Upper lobe of left lung (tissue), 6 donors: ENCODE measurements at regions not wholly inside any gene's neighbourhood (a gene's known extent, or its start where the extent isn't known, plus 50 kb on each side); places are given as distances from the start of the nearest gene placed in this dataset.

Experiments used
- ATAC-seq, 2 donors: fragments of 200-7000 bp; cut with Tn5 transposase; one replicate each; pipeline ENCODE4 v1.9.1; 2022; ENCODE audit warnings: mild to moderate bottlenecking in 2 of 2, moderate library complexity in 2 of 2; ENCODE audit not compliant: low FRiP score in 2 of 2
- DNase-seq, 2 donors: peaks; one replicate each; pipeline ENCODE4 v3.0.0-alpha.2; 2019 to 2020
- H3K27ac ChIP-seq, 4 donors: fragments of 200-600 bp; sonication (generic); one replicate each; pipeline ENCODE4 v1.5.1; 2016 to 2019
- H3K27me3 ChIP-seq, 4 donors: fragments of 200-600 bp; sonication (generic); one replicate each; pipeline ENCODE4 v1.5.1; 2017 to 2019
- H3K36me3 ChIP-seq, 4 donors: fragments of 200-600 bp; sonication (generic); one replicate each; pipeline ENCODE4 v1.5.1; 2016 to 2019
- H3K4me1 ChIP-seq, 4 donors: fragments of 200-600 bp; sonication (generic); one replicate each; pipeline ENCODE4 v1.5.1; 2018 to 2019
- H3K4me3 ChIP-seq, 4 donors: fragments of 200-600 bp; sonication (generic); one replicate each; pipeline ENCODE4 v1.5.1; 2017 to 2019; ENCODE audit warnings: mild to moderate bottlenecking in 2 of 4, moderate library complexity in 1 of 4
- H3K9me3 ChIP-seq, 4 donors: fragments of 200-600 bp; sonication (generic); one replicate each; pipeline ENCODE4 v1.5.1; 2018 to 2019
- CTCF ChIP-seq, 6 experiments: fragments of 450-650 bp in 4 of 6; fragments of 200-600 bp in 2 of 6; sonication (generic) in 2 of 6; IDR thresholded peaks; one replicate each; pipeline ENCODE4 v1.5.1; 2016 to 2019; ENCODE audit warnings: antibody characterized with exemption in 6 of 6
- EP300 ChIP-seq, 4 donors: sonication (generic); formaldehyde crosslinking; IDR thresholded peaks; one replicate each; pipeline ENCODE4 v1.5.1; 2017; ENCODE audit warnings: antibody characterized with exemption in 4 of 4, control low read depth in 2 of 4
- POLR2A ChIP-seq, 4 donors: fragments of 450-650 bp; IDR thresholded peaks; one replicate each; pipeline ENCODE4 v1.5.1; 2016 to 2017; ENCODE audit warnings: antibody characterized with exemption in 4 of 4, mild to moderate bottlenecking in 2 of 4
- POLR2AphosphoS5 ChIP-seq, 2 donors: sonication (generic); formaldehyde crosslinking; IDR thresholded peaks; one replicate each; pipeline ENCODE4 v1.5.1; 2017; ENCODE audit warnings: antibody characterized with exemption in 2 of 2
- WGBS, 2 donors: methylation state at CpG; one replicate each; pipeline ENCODE4 v1.1.5; 2017 to 2018; 5-methylcytosine and 5-hydroxymethylcytosine counted together
- small RNA-seq, 4 donors: library from RNA; depleted of rRNA; stranded (forward); fragments of <200 nt; gene quantifications; one replicate each; pipeline ENCODE3, GENCODE V24; 2016
- donor health status: DM: no; HTN: no; CAD: no; lungs with moderate emphysema.
- donor health status: DM: no; HTN: yes; CAD: no; lungs with severe emphysema.

GRCh38 chr12:38587594-38587993 lies 271.0 kb downstream of the ALG10B start:
- H3K27me3 ChIP-seq: no peaks in the 10 kb centered on the region
- H3K36me3 ChIP-seq: no peaks in the 10 kb centered on the region
- no peak for TF ChIP-seq EP300 (IDR thresholded peaks at IDR 0.05)
- no peak for TF ChIP-seq CTCF (IDR thresholded peaks at IDR 0.05)
- no peak for TF ChIP-seq POLR2AphosphoS5 (IDR thresholded peaks at IDR 0.05)
- TF ChIP-seq POLR2A (IDR thresholded peaks at IDR 0.05): no peak
- H3K4me3 ChIP-seq: no peak overlapping the region
- ATAC-seq: peak; percentile 43 to 76
- no peaks in the 10 kb centered on the region for H3K9me3 ChIP-seq
- peak overlapping the region in 1 of 4 donors; percentile 59 for H3K27ac ChIP-seq
- H3K4me1 ChIP-seq: peaks cover 0 to 11% (median 2%) of the 10 kb centered on the region in 4 donors
- no peak for DNase-seq
- 5 to 27% methylated on average over 1 of the region's 1 CpG for WGBS, 2 donors

- no peak overlapping the region for H3K4me3 ChIP-seq
- 38 to 48% methylated on average over 4 of the region's 4 CpGs for WGBS, 2 donors
- H3K27me3 ChIP-seq: no peaks in the 10 kb centered on the region
- ATAC-seq: peak in 1 of 2 donors; percentile 50
- peaks cover 0 to 11% (median 2%) of the 10 kb centered on the region in 4 donors for H3K4me1 ChIP-seq
- H3K36me3 ChIP-seq: no peaks in the 10 kb centered on the region
- H3K9me3 ChIP-seq: no peaks in the 10 kb centered on the region
- TF ChIP-seq POLR2A (IDR thresholded peaks at IDR 0.05): no peak
- TF ChIP-seq CTCF (IDR thresholded peaks at IDR 0.05): no peak
- TF ChIP-seq POLR2AphosphoS5 (IDR thresholded peaks at IDR 0.05): no peak
- no peak for TF ChIP-seq EP300 (IDR thresholded peaks at IDR 0.05)
- DNase-seq: peak in 1 of 2 donors; percentile 33
- peak overlapping the region in 2 of 4 donors; percentile 20 to 59 for H3K27ac ChIP-seq
Observed at GRCh38 chr12:38588624-38589305, 272.2 kb downstream of the ALG10B start.

- no peak overlapping the region for H3K4me3 ChIP-seq
- no peaks in the 10 kb centered on the region for H3K9me3 ChIP-seq
- WGBS, 2 donors: 64 to 71% methylated on average over 4 of the region's 4 CpGs
- peak overlapping the region in 1 of 4 donors; percentile 59 for H3K27ac ChIP-seq
- TF ChIP-seq CTCF (IDR thresholded peaks at IDR 0.05): no peak
- TF ChIP-seq EP300 (IDR thresholded peaks at IDR 0.05): no peak
- peaks cover 0 to 11% (median 2%) of the 10 kb centered on the region in 4 donors for H3K4me1 ChIP-seq
- H3K36me3 ChIP-seq: no peaks in the 10 kb centered on the region
- no peak for ATAC-seq
- H3K27me3 ChIP-seq: no peaks in the 10 kb centered on the region
- DNase-seq: no peak
Observed at GRCh38 chr12:38589306-38589632, 272.7 kb downstream of the ALG10B start.

- DNase-seq (no peak), ATAC-seq (no peak)
- Histone ChIP-seq H3K27ac (no peak overlapping the region), H3K9me3 (peaks cover 0 to 3% (median 0%) of the 10 kb centered on the region in 4 donors), H3K36me3 (no peaks in the 10 kb centered on the region), H3K4me1 (no peaks in the 10 kb centered on the region), H3K27me3 (no peaks in the 10 kb centered on the region), H3K4me3 (no peak overlapping the region)
- TF ChIP-seq POLR2A (IDR thresholded peaks at IDR 0.05) (no peak), EP300 (IDR thresholded peaks at IDR 0.05) (no peak), CTCF (IDR thresholded peaks at IDR 0.05) (no peak), POLR2AphosphoS5 (IDR thresholded peaks at IDR 0.05) (no peak)
Observed at GRCh38 chr12:38601949-38602348, 285.4 kb downstream of the ALG10B start.

Small RNA genes lying in the stretch of these regions (small RNA-seq; reads per million reads assigned to genes)
- gene AC087897.1: 0 reads per million in 4 donors
